ENCODE measurements at regions not wholly inside any gene's neighbourhood (a gene's known extent, or its start where the extent isn't known, plus 50 kb on each side); places are given as distances from the start of the nearest gene placed in this dataset.

DNA sequence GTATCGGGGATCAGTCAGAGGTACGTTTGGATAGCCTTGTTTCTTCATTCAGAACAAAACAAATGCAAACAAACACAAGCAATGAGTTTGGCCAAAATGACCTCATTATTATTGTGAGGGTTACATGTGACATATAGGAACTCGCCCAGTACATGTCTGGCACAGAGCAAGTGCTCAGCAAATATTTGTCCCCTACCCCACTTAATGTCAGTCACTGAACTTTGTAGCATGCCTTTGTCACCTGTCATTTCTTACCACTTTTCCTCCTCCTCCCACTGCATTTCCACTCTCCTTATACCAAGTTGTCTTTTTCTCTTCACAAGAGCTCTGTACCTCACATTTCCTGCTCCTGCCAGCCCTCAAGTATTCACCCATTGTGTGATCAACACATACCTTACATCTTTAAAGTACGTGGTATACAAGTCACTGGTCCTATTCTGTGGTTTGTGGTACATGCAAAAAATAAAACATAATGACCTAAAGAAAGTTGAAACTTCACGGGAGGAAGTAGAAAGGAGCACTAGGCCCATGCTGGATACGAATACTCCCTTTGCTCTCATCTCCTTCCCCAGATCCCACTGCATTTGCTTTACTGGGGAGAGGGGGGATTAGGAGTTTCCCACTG, 236.0 kb downstream of the INHBA start:
- H3K27me3 ChIP-seq (ENCODE audit: control insufficient read depth in 2 of 2, insufficient read depth in 1 of 2, low read length in 1 of 2): no peaks in the 10 kb centered on the region
- H3K9me3 ChIP-seq (ENCODE audit: control insufficient read depth in 2 of 2, insufficient read depth in 1 of 2, low read length in 1 of 2): no peaks in the 10 kb centered on the region
- DNase-seq (ENCODE audit: low read depth in 6 of 9, low spot score in 9 of 9): no peak
- H3K27ac ChIP-seq (ENCODE audit: low read depth in 1 of 2, low read length in 1 of 2): no peak overlapping the region
- H3K36me3 ChIP-seq (ENCODE audit: control insufficient read depth in 2 of 2, insufficient read depth in 2 of 2, low read length in 1 of 2): no peaks in the 10 kb centered on the region
- no peaks in the 10 kb centered on the region for H3K4me1 ChIP-seq (ENCODE audit: control insufficient read depth in 2 of 2, insufficient read depth in 2 of 2, low read length in 2 of 2)
- 61% methylated on average over 6 of the region's 6 CpGs for WGBS
- H3K4me3 ChIP-seq (ENCODE audit: low read length in 2 of 2): no peak overlapping the region

DNA sequence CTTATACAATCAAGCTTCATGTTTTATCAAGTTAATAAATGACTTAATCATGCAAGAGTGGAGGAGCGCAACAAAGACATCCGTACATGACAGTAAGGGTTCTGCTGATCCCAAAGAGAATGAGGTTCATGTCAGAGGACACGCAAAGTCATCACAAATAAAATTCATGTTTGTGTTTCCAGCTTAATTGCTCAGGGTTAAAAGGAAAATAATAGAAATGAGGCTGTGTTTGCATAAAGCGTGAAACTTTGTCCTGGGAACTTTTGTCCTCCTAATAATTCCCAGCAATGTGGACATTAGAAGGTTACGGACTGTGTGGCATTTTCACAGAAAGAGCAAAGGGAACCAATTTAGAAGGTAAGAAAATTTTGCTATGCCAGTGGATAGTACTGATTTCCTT, 237.3 kb downstream of the INHBA start:
- H3K4me3 ChIP-seq (ENCODE audit: low read length in 2 of 2): no peak overlapping the region
- H3K27me3 ChIP-seq (ENCODE audit: control insufficient read depth in 2 of 2, insufficient read depth in 1 of 2, low read length in 1 of 2): no peaks in the 10 kb centered on the region
- no peaks in the 10 kb centered on the region for H3K36me3 ChIP-seq (ENCODE audit: control insufficient read depth in 2 of 2, insufficient read depth in 2 of 2, low read length in 1 of 2)
- H3K4me1 ChIP-seq (ENCODE audit: control insufficient read depth in 2 of 2, insufficient read depth in 2 of 2, low read length in 2 of 2): no peaks in the 10 kb centered on the region
- H3K9me3 ChIP-seq (ENCODE audit: control insufficient read depth in 2 of 2, insufficient read depth in 1 of 2, low read length in 1 of 2): no peaks in the 10 kb centered on the region
- WGBS: 97% methylated on average over 5 of the region's 5 CpGs
- no peak overlapping the region for H3K27ac ChIP-seq (ENCODE audit: low read depth in 1 of 2, low read length in 1 of 2)
- DNase-seq (ENCODE audit: low read depth in 6 of 9, low spot score in 9 of 9): no peak

DNA sequence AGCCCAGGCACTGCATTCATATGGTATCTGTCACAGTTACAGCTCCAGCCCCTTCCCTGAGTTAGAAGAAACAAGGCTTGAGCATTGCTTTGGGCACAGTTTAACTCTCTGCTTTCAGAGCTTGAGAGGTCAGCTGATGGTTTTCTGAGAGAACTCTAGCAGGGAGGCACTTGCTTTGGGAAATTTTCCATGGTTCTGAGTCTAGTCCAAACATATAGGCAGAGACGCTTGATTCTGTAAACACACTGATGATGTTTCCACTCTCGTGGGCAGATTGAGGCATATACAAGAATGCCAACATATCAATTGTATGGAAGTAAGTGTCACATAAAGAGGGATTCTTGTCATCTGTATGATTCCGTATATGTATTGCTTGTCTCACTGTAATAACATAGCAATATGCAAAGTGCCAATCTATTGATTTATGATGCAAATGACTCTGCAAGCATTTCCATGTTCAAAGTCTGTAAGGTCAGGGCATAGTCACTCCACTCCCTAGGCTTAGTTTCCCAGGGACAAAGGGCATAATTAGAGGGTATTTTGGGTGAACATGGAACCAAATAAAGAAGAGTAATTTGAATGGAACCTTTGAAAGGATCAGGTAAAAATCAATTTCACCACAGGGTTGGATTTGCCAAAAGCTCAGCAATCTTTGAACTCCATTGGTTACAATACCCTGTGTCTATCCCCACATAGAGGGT, 239.0 kb downstream of the INHBA start:
- no peak overlapping the region for H3K27ac ChIP-seq (ENCODE audit: low read depth in 1 of 2, low read length in 1 of 2)
- DNase-seq (ENCODE audit: low read depth in 6 of 9, low spot score in 9 of 9): no peak
- 93% methylated on average over 3 of the region's 3 CpGs for WGBS
- H3K4me3 ChIP-seq (ENCODE audit: low read length in 2 of 2): no peak overlapping the region
- no peaks in the 10 kb centered on the region for H3K4me1 ChIP-seq (ENCODE audit: control insufficient read depth in 2 of 2, insufficient read depth in 2 of 2, low read length in 2 of 2)
- no peaks in the 10 kb centered on the region for H3K27me3 ChIP-seq (ENCODE audit: control insufficient read depth in 2 of 2, insufficient read depth in 1 of 2, low read length in 1 of 2)
- no peaks in the 10 kb centered on the region for H3K36me3 ChIP-seq (ENCODE audit: control insufficient read depth in 2 of 2, insufficient read depth in 2 of 2, low read length in 1 of 2)
- no peaks in the 10 kb centered on the region for H3K9me3 ChIP-seq (ENCODE audit: control insufficient read depth in 2 of 2, insufficient read depth in 1 of 2, low read length in 1 of 2)

DNA sequence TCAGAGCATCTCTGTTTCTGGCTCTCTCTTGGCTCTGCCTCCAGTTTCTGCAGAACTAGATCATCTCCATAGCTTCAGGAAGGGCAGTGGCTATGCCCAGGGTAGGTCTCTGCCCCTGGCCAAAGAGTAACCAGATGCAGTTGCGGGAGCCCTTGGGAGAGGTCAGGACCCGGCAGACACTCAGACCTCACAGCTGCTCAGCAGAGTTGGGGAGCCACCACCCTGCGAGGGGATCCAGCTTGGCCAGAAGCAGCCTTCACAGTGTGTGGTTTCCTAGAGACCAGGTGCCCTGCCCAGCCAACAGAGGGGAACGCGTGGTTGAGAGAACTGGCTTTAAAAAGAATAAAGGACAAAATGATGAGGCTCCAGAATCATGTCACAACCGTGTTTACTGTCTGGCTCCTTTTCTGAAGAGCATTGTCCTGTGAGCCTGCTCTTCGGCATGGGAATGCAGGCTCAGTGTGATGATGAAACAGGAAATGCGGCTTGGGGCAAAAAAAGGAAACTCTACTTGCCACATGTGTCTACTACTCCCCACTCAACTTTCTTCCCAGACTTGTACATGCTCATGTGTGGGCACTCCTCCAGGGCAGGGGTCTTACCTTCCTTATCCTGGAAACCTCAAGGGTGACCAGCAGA, 243.1 kb downstream of the INHBA start:
- Histone ChIP-seq H3K4me3 (ENCODE audit: low read length in 2 of 2) (no peak overlapping the region), H3K36me3 (ENCODE audit: control insufficient read depth in 2 of 2, insufficient read depth in 2 of 2, low read length in 1 of 2) (no peaks in the 10 kb centered on the region), H3K9me3 (ENCODE audit: control insufficient read depth in 2 of 2, insufficient read depth in 1 of 2, low read length in 1 of 2) (no peaks in the 10 kb centered on the region), H3K27ac (ENCODE audit: low read depth in 1 of 2, low read length in 1 of 2) (no peak overlapping the region), H3K4me1 (ENCODE audit: control insufficient read depth in 2 of 2, insufficient read depth in 2 of 2, low read length in 2 of 2) (no peaks in the 10 kb centered on the region), H3K27me3 (ENCODE audit: control insufficient read depth in 2 of 2, insufficient read depth in 1 of 2, low read length in 1 of 2) (no peaks in the 10 kb centered on the region)
- WGBS: 57% methylated on average over 8 of the region's 8 CpGs
- DNase-seq (ENCODE audit: low read depth in 6 of 9, low spot score in 9 of 9): no peak

DNA sequence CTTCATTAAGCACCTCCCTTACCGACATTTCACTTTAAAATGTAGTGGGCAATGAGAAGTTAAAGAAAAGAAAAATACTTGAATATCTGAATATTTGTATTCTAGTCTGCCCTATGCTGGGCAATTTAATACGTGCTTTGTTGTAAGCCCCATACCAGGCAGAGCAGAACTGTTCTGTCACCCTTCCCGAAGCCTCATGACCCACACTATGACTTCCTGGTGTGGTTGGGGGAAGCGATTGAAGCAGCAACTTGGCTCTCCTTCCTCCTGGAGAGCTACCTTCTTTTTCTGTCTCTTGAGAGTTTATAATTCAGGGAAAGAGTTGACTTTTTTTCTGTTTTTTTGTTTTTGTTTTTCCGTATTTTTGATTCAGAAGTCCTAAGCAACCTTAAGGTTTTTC, 243.7 kb downstream of the INHBA start:
- H3K27me3 ChIP-seq (ENCODE audit: control insufficient read depth in 2 of 2, insufficient read depth in 1 of 2, low read length in 1 of 2): no peaks in the 10 kb centered on the region
- no peak for DNase-seq (ENCODE audit: low read depth in 6 of 9, low spot score in 9 of 9)
- H3K36me3 ChIP-seq (ENCODE audit: control insufficient read depth in 2 of 2, insufficient read depth in 2 of 2, low read length in 1 of 2): no peaks in the 10 kb centered on the region
- WGBS: 39% methylated on average over 5 of the region's 5 CpGs
- no peak overlapping the region for H3K27ac ChIP-seq (ENCODE audit: low read depth in 1 of 2, low read length in 1 of 2)
- H3K4me1 ChIP-seq (ENCODE audit: control insufficient read depth in 2 of 2, insufficient read depth in 2 of 2, low read length in 2 of 2): no peaks in the 10 kb centered on the region
- H3K4me3 ChIP-seq (ENCODE audit: low read length in 2 of 2): no peak overlapping the region
- no peaks in the 10 kb centered on the region for H3K9me3 ChIP-seq (ENCODE audit: control insufficient read depth in 2 of 2, insufficient read depth in 1 of 2, low read length in 1 of 2)

DNA sequence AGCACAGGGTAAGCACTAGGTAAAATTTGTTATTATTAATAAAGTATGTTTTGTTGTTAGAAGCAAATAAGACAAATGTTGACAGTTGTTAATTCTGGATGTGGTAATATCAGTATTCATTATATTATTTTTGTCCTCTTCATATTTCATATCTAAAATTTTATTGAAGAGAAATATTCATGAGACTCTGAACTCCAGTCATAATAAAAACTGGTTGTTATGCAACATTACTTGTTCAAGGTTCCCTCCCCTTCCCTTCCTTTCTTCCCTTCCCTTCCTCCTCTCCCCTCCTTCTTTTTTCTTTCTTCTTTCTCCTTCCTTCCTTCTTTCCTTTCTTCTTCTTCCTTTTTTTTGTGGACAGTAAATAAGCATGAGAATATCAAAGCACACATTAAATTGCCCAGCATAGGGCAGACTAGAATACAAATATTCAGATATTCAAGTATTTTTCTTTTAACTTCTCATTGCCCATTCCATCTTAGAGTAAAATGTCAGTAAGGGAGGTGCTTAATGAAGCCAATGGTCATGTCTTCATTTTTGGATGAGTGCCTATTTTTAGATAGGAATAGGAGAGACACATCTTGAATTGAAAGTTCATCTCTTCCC, 245.0 kb downstream of the INHBA start:
- Histone ChIP-seq H3K27me3 (ENCODE audit: control insufficient read depth in 2 of 2, insufficient read depth in 1 of 2, low read length in 1 of 2) (no peaks in the 10 kb centered on the region), H3K4me3 (ENCODE audit: low read length in 2 of 2) (no peak overlapping the region), H3K36me3 (ENCODE audit: control insufficient read depth in 2 of 2, insufficient read depth in 2 of 2, low read length in 1 of 2) (no peaks in the 10 kb centered on the region), H3K9me3 (ENCODE audit: control insufficient read depth in 2 of 2, insufficient read depth in 1 of 2, low read length in 1 of 2) (no peaks in the 10 kb centered on the region), H3K27ac (ENCODE audit: low read depth in 1 of 2, low read length in 1 of 2) (no peak overlapping the region), H3K4me1 (ENCODE audit: control insufficient read depth in 2 of 2, insufficient read depth in 2 of 2, low read length in 2 of 2) (no peaks in the 10 kb centered on the region)
- no peak for DNase-seq (ENCODE audit: low read depth in 6 of 9, low spot score in 9 of 9)

DNA sequence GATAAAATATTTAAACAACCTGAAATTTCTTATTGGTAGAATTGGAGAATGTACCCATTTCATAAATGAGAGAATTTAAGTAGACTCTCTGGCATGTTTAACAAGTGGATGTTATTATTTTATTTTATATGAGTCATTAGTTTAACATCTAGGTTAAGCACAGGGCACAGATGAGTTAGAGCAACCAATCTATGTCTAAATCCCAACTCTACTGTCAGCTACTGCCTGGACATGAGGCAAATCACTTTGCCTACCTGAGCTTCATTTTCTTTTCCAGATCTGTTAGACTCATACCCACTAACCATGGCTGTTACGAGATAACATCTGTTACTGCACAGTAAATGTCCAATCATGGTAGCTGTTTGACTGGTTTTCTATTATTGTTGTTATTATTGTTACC, 251.1 kb downstream of the INHBA start:
- H3K36me3 ChIP-seq (ENCODE audit: control insufficient read depth in 2 of 2, insufficient read depth in 2 of 2, low read length in 1 of 2): no peaks in the 10 kb centered on the region
- H3K9me3 ChIP-seq (ENCODE audit: control insufficient read depth in 2 of 2, insufficient read depth in 1 of 2, low read length in 1 of 2): no peaks in the 10 kb centered on the region
- no peak for DNase-seq (ENCODE audit: low read depth in 6 of 9, low spot score in 9 of 9)
- no peaks in the 10 kb centered on the region for H3K4me1 ChIP-seq (ENCODE audit: control insufficient read depth in 2 of 2, insufficient read depth in 2 of 2, low read length in 2 of 2)
- H3K27ac ChIP-seq (ENCODE audit: low read depth in 1 of 2, low read length in 1 of 2): no peak overlapping the region
- 96% methylated on average over 1 of the region's 1 CpG for WGBS
- H3K27me3 ChIP-seq (ENCODE audit: control insufficient read depth in 2 of 2, insufficient read depth in 1 of 2, low read length in 1 of 2): no peaks in the 10 kb centered on the region
- H3K4me3 ChIP-seq (ENCODE audit: low read length in 2 of 2): no peak overlapping the region

DNA sequence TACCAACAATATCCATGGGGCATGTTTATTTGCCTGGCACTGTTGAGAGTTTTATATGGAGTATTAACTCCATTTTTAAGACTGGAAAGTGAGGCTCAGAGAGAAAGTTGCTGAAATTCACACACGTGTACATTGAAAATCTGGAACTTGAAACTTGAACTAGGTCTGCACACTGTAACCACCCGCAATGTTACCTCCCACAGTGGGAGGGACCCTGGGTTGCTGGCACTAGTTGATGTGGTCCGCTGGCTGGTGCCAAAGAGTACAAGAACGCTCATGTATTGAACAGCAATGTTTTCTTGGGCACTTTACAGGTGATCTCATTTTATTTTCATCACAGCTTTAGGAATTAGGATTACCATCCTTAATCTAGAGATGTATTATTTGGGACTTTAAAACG, 253.2 kb downstream of the INHBA start:
- Histone ChIP-seq H3K27ac (ENCODE audit: low read depth in 1 of 2, low read length in 1 of 2) (no peak overlapping the region), H3K9me3 (ENCODE audit: control insufficient read depth in 2 of 2, insufficient read depth in 1 of 2, low read length in 1 of 2) (no peaks in the 10 kb centered on the region), H3K36me3 (ENCODE audit: control insufficient read depth in 2 of 2, insufficient read depth in 2 of 2, low read length in 1 of 2) (no peaks in the 10 kb centered on the region), H3K4me1 (ENCODE audit: control insufficient read depth in 2 of 2, insufficient read depth in 2 of 2, low read length in 2 of 2) (no peaks in the 10 kb centered on the region), H3K27me3 (ENCODE audit: control insufficient read depth in 2 of 2, insufficient read depth in 1 of 2, low read length in 1 of 2) (no peaks in the 10 kb centered on the region), H3K4me3 (ENCODE audit: low read length in 2 of 2) (no peak overlapping the region)
- DNase-seq (ENCODE audit: low read depth in 6 of 9, low spot score in 9 of 9): no peak
- 93% methylated on average over 5 of the region's 5 CpGs for WGBS

DNA sequence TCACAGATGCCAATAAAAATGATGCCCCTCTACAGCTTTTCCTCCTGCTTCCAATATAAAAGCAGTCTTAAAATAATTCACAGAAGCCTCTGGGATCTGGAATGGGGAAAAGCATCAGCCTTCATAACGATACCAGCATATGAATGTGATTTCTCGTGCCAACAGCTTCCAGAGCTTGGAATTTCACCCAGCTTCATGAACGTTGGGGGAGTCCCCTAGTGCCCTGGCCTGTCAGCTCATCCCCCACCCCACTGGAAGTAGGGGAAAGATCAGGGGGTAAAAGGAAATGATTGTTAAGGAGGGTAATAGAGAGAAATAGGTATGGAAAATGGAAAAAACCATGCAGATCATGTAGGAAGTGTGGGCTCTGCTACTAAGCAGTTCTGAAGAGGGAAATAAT, 253.6 kb downstream of the INHBA start:
- H3K36me3 ChIP-seq (ENCODE audit: control insufficient read depth in 2 of 2, insufficient read depth in 2 of 2, low read length in 1 of 2): no peaks in the 10 kb centered on the region
- H3K27me3 ChIP-seq (ENCODE audit: control insufficient read depth in 2 of 2, insufficient read depth in 1 of 2, low read length in 1 of 2): no peaks in the 10 kb centered on the region
- H3K4me3 ChIP-seq (ENCODE audit: low read length in 2 of 2): no peak overlapping the region
- no peaks in the 10 kb centered on the region for H3K4me1 ChIP-seq (ENCODE audit: control insufficient read depth in 2 of 2, insufficient read depth in 2 of 2, low read length in 2 of 2)
- DNase-seq (ENCODE audit: low read depth in 6 of 9, low spot score in 9 of 9): no peak
- no peaks in the 10 kb centered on the region for H3K9me3 ChIP-seq (ENCODE audit: control insufficient read depth in 2 of 2, insufficient read depth in 1 of 2, low read length in 1 of 2)
- H3K27ac ChIP-seq (ENCODE audit: low read depth in 1 of 2, low read length in 1 of 2): no peak overlapping the region
- WGBS: 91% methylated on average over 3 of the region's 3 CpGs
